HL-60 (cell line): ENCODE measurements at regions not wholly inside any gene's neighbourhood (a gene's known extent, or its start where the extent isn't known, plus 50 kb on each side); places are given as distances from the start of the nearest gene placed in this dataset.

ENCODE experiments used
- DNase-seq, 2 experiments: peaks; one replicate each; pipeline ENCODE4 v3.0.0-alpha.2; 2010 to 2020; ENCODE audit warnings: low read depth in 1 of 2, low spot score in 1 of 2
- H3K27ac ChIP-seq: fragments of 250-450 bp; sonication (Bioruptor Pico); replicated peaks from 2 replicates; pipeline ENCODE4 v1.5.1; 2020; ENCODE audit warnings: mild to moderate bottlenecking, moderate library complexity
- H3K27me3 ChIP-seq: fragments of 250-450 bp; sonication (Bioruptor Pico); 2 replicates; pipeline ENCODE4 v1.5.1; 2021; ENCODE audit warnings: mild to moderate bottlenecking, moderate library complexity; ENCODE audit not compliant: insufficient read depth, poor library complexity, severe bottlenecking
- H3K4me3 ChIP-seq: replicated peaks from 2 replicates; pipeline ENCODE4 v1.5.1; 2011; ENCODE audit warnings: mild to moderate bottlenecking, control low read depth, low read length; ENCODE audit not compliant: insufficient read depth
- CTCF ChIP-seq: IDR thresholded peaks from one replicate; pipeline ENCODE4 v1.5.1; 2011; ENCODE audit warnings: low read length, control low read depth, inconsistent platforms; ENCODE audit not compliant: insufficient read depth
- GABPA ChIP-seq: IDR thresholded peaks from 2 replicates; pipeline ENCODE4 v1.6.1; 2012; ENCODE audit warnings: low read depth
- POLR2AphosphoS5 ChIP-seq: IDR thresholded peaks from 2 replicates; pipeline ENCODE4 v1.6.1; 2012; ENCODE audit warnings: low read depth
- REST ChIP-seq: IDR thresholded peaks from 2 replicates; pipeline ENCODE4 v1.6.1; 2012; ENCODE audit warnings: low read depth; ENCODE audit not compliant: insufficient replicate concordance
- SPI1 ChIP-seq: IDR thresholded peaks from 2 replicates; pipeline ENCODE4 v1.6.1; 2012; ENCODE audit warnings: low read depth, mild to moderate bottlenecking, borderline replicate concordance

GRCh38 chr2:234606896-234607295 is 110.0 kb upstream of the ARL4C start:
- Histone ChIP-seq H3K27ac (no peak overlapping the region), H3K4me3 (no peak overlapping the region), H3K27me3 (no peaks in the 10 kb centered on the region)
- peak in 1 of 2 experiments; percentile 59 for DNase-seq
- TF ChIP-seq REST: no peak
- TF ChIP-seq GABPA: no peak
- TF ChIP-seq CTCF: no peak
- TF ChIP-seq POLR2AphosphoS5: no peak
- TF ChIP-seq SPI1: no peak

- no peak for TF ChIP-seq CTCF
- no peak for TF ChIP-seq SPI1
- no peak for TF ChIP-seq POLR2AphosphoS5
- TF ChIP-seq REST: no peak
- no peak for TF ChIP-seq GABPA
- no peak for DNase-seq
- Histone ChIP-seq H3K27me3 (no peaks in the 10 kb centered on the region), H3K4me3 (no peak overlapping the region), H3K27ac (no peak overlapping the region)
Measured at GRCh38 chr2:234603619-234604018, 106.7 kb upstream of the ARL4C start.

- DNase-seq: no peak
- Histone ChIP-seq H3K27me3 (no peaks in the 10 kb centered on the region), H3K27ac (no peak overlapping the region), H3K4me3 (no peak overlapping the region)
- TF ChIP-seq CTCF: no peak
- TF ChIP-seq POLR2AphosphoS5: no peak
- no peak for TF ChIP-seq REST
- TF ChIP-seq GABPA: no peak
- TF ChIP-seq SPI1: no peak
Measured at GRCh38 chr2:234601213-234601612, 104.3 kb upstream of the ARL4C start.
